Ascending aorta (tissue), 2 donors: ENCODE measurements at regions not wholly inside any gene's neighbourhood (a gene's known extent, or its start where the extent isn't known, plus 50 kb on each side); places are given as distances from the start of the nearest gene placed in this dataset.
"Not testable (repeated sequence)": the region's sequence is repeated elsewhere in the genome, so short reads cannot be mapped to it uniquely, and the experiment has no call there.

Source experiments
- DNase-seq, 2 donors: peaks; one replicate each; pipeline ENCODE4 v3.0.0-alpha.2; 2019; ENCODE audit warnings: low spot score in 2 of 2
- H3K27ac ChIP-seq, 2 donors: fragments of 200-600 bp; sonication (generic); one replicate each; pipeline ENCODE4 v1.5.1; 2016 to 2017; ENCODE audit warnings: mild to moderate bottlenecking in 1 of 2
- H3K27me3 ChIP-seq: fragments of 200-600 bp; sonication (generic); one replicate; pipeline ENCODE4 v1.5.1; 2017
- H3K36me3 ChIP-seq, 2 donors: fragments of 200-600 bp; sonication (generic); one replicate each; pipeline ENCODE4 v1.5.1; 2016
- H3K4me1 ChIP-seq, 2 donors: fragments of 200-600 bp; sonication (generic); one replicate each; pipeline ENCODE4 v1.5.1; 2016 to 2017; ENCODE audit warnings: mild to moderate bottlenecking in 1 of 2
- H3K4me3 ChIP-seq, 2 donors: fragments of 200-600 bp; sonication (generic); one replicate each; pipeline ENCODE4 v1.5.1; 2016 to 2017; ENCODE audit warnings: mild to moderate bottlenecking in 1 of 2
- H3K9me3 ChIP-seq, 2 donors: fragments of 200-600 bp; sonication (generic); one replicate each; pipeline ENCODE4 v1.5.1; 2016
- intact Hi-C: fragments of 100-400 bp; cut with DNase I; formaldehyde crosslinking; loops from one replicate; pipeline ENCODE4 v1.15.1; 2023
- TF ChIP-seq, protein P1 (sequence below), 3 experiments: fragments of 200-600 bp in 2 of 3; fragments of 450-650 bp in 1 of 3; sonication (generic) in 2 of 3; IDR thresholded peaks; one replicate each; pipeline ENCODE4 v1.5.1; 2016 to 2019; ENCODE audit warnings: antibody characterized with exemption in 3 of 3, mild to moderate bottlenecking in 1 of 3, moderate library complexity in 1 of 3

DNA sequence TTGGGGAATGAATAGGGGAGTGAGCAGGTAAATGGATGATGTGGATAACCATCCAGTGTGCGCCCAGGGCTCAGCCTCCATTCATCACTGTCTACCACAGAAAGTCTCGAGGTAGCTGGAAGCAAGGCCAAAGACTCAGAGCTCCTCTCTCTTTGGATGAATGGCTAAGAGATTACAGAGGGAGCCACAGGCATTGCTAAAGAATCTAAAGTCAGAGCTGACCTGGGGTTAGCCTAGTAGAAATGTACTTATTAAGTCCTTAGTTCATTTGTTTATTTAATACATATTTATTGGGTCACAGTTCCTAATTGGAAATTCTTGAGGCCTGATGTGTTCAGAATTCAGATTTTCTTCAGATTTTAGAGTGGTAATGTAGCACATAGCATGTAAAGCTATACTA lies 88.7 kb upstream of the HPF1 start:
- no peaks in the 10 kb centered on the region for H3K9me3 ChIP-seq
- intact Hi-C loops: no loop called here
- H3K4me1 ChIP-seq: no peaks in the 10 kb centered on the region
- TF ChIP-seq, protein P1, sequence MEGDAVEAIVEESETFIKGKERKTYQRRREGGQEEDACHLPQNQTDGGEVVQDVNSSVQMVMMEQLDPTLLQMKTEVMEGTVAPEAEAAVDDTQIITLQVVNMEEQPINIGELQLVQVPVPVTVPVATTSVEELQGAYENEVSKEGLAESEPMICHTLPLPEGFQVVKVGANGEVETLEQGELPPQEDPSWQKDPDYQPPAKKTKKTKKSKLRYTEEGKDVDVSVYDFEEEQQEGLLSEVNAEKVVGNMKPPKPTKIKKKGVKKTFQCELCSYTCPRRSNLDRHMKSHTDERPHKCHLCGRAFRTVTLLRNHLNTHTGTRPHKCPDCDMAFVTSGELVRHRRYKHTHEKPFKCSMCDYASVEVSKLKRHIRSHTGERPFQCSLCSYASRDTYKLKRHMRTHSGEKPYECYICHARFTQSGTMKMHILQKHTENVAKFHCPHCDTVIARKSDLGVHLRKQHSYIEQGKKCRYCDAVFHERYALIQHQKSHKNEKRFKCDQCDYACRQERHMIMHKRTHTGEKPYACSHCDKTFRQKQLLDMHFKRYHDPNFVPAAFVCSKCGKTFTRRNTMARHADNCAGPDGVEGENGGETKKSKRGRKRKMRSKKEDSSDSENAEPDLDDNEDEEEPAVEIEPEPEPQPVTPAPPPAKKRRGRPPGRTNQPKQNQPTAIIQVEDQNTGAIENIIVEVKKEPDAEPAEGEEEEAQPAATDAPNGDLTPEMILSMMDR (IDR thresholded peaks at IDR 0.05): no peak
- H3K4me3 ChIP-seq: no peak overlapping the region
- H3K36me3 ChIP-seq: no peaks in the 10 kb centered on the region
- no peak overlapping the region for H3K27ac ChIP-seq
- no peaks in the 10 kb centered on the region for H3K27me3 ChIP-seq
- no peak for DNase-seq

DNA sequence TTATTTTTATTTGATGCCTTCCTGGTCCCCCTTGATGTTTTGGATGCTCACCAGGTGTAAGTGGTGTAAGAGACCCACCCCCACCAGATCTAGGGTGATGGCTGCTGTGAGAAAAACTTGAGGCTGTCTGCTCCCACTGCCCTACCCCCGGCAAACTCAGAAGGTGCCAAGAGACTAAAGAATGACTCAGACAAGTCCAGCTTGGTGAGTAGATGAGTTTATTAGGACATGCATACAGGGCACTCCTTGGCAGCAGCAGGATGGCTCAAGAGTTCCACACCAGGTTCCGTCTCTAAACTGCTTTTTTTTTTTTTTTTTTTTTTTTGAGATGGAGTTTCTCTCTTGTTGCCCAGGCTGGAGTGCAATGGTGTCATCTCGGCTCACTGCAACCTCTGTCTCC lies 84.0 kb upstream of the HPF1 start:
- H3K4me1 ChIP-seq: no peaks in the 10 kb centered on the region
- H3K27me3 ChIP-seq: no peaks in the 10 kb centered on the region
- no peak overlapping the region for H3K27ac ChIP-seq
- no peaks in the 10 kb centered on the region for H3K36me3 ChIP-seq
- TF ChIP-seq, protein P1 (IDR thresholded peaks at IDR 0.05): no peak
- H3K9me3 ChIP-seq: no peaks in the 10 kb centered on the region
- intact Hi-C loops: no loop called here
- no peak for DNase-seq
- H3K4me3 ChIP-seq: no peak overlapping the region

DNA sequence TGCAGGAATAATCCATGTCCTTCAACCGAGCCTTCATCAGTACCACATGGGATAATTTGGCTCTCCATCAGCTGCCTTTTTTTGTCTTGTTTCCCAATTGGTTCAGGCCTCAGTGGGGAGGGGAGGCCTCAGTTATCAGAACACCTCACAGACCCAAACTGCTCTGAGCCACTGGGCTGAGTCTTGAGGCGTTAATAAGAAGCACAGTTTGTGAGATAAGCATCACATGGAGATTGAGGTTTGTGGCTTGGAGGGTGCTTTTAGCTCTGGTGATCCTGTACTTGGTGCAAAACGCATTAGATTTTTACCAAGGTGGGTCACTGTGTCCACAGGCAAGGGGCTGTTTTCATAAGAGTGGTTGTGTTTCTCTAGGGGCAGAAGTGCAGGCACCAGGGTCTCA lies 82.8 kb upstream of the HPF1 start:
- H3K27ac ChIP-seq: no peak overlapping the region
- H3K4me1 ChIP-seq: no peaks in the 10 kb centered on the region
- DNase-seq: no peak
- no peak overlapping the region for H3K4me3 ChIP-seq
- intact Hi-C loops: no loop called here
- H3K36me3 ChIP-seq: no peaks in the 10 kb centered on the region
- no peaks in the 10 kb centered on the region for H3K9me3 ChIP-seq
- TF ChIP-seq, protein P1 (IDR thresholded peaks at IDR 0.05): no peak
- no peaks in the 10 kb centered on the region for H3K27me3 ChIP-seq

DNA sequence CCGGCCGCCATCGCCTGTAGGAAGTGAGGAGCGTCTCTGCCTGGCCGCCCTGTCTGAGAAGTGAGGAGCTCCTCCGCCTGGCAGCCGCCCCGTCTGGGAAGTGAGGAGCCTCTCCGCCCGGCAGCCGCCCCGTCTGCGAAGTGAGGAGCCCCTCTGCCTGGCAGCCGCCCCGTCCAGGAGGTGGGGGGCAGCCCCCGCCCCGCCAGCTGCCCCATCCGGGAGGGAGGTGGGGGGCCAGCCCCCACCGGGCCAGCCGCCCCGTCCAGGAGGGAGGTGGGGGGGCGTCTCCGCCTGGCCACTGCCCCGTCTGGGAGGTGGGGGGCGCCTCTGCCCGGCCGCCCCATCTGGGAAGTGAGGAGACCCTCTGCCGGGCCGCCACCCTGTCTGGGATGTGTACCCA lies 70.6 kb upstream of the HPF1 start:
- DNase-seq, H3K9me3 ChIP-seq, H3K4me3 ChIP-seq, H3K36me3 ChIP-seq, H3K4me1 ChIP-seq, H3K27ac ChIP-seq, H3K27me3 ChIP-seq, intact Hi-C loops: not testable (repeated sequence)

DNA sequence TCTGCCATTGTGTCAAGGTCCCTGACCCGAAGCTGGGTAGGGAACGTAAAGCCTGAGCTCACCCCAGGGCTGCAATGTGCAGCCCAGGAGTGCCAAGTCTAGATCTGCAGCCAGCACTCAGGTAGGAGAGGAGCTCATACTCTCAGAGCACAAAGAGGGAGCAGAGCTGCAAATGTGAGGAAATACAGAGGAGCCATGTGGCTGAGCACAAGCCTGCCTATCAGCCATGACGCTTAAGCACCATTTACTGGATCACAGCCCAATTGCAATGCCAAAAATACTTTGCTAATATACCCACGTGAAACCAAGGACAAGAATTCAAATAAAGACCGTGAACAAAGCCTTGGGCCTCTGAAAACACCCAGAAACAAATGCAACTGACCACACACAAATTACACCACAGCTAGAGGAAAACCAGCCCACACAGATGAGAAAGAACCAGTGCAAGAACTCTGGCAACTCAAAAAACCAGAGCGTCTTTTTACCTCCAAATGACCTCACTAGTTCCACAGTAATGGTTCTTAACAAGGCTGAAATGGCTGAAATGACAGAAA lies 69.0 kb upstream of the HPF1 start:
- no peaks in the 10 kb centered on the region for H3K9me3 ChIP-seq
- DNase-seq: no peak
- intact Hi-C loops: no loop called here
- no peak overlapping the region for H3K27ac ChIP-seq
- TF ChIP-seq, protein P1 (IDR thresholded peaks at IDR 0.05): no peak
- no peaks in the 10 kb centered on the region for H3K27me3 ChIP-seq
- no peaks in the 10 kb centered on the region for H3K36me3 ChIP-seq
- no peaks in the 10 kb centered on the region for H3K4me1 ChIP-seq
- no peak overlapping the region for H3K4me3 ChIP-seq

DNA sequence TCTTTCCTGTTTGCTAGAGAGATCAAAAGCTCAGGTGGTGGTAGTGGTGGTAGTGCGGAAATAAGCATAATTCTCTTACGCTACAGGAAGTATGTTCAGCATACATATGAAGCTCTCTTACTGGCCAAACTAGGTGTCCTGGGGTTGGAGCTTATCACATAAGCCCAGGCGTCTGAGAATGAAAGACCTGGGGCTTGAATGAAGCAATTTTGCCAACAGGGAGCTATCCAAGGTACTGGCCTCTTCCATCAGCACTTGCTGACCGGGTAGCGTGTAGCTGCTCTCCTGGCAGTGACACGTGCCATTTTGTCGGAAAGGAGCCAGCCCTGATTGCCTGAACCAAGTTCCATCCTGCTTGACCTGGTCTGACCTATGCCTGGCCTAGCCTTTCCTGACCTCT lies 65.9 kb upstream of the HPF1 start:
- H3K27ac ChIP-seq: no peak overlapping the region
- DNase-seq: no peak
- no peak overlapping the region for H3K4me3 ChIP-seq
- H3K36me3 ChIP-seq: no peaks in the 10 kb centered on the region
- H3K27me3 ChIP-seq: no peaks in the 10 kb centered on the region
- H3K9me3 ChIP-seq: no peaks in the 10 kb centered on the region
- H3K4me1 ChIP-seq: no peaks in the 10 kb centered on the region
- intact Hi-C loops: no loop called here
- TF ChIP-seq, protein P1 (IDR thresholded peaks at IDR 0.05): no peak
